Uterus (tissue), 2 donors: ENCODE measurements at regions not wholly inside any gene's neighbourhood (a gene's known extent, or its start where the extent isn't known, plus 50 kb on each side); places are given as distances from the start of the nearest gene placed in this dataset.

Source experiments
- CTCF ChIP-seq, 4 experiments: fragments of 200-600 bp in 2 of 4; fragments of 450-650 bp in 2 of 4; sonication (generic) in 2 of 4; IDR thresholded peaks; one replicate each; pipeline ENCODE4 v1.5.1; 2016 to 2019; ENCODE audit warnings: antibody characterized with exemption in 4 of 4, mild to moderate bottlenecking in 2 of 4, moderate library complexity in 1 of 4
- POLR2A ChIP-seq, 2 donors: fragments of 450-650 bp; IDR thresholded peaks; one replicate each; pipeline ENCODE4 v1.6.1; 2016; ENCODE audit warnings: antibody characterized with exemption in 2 of 2, mild to moderate bottlenecking in 1 of 2, moderate library complexity in 1 of 2

- TF ChIP-seq CTCF (IDR thresholded peaks at IDR 0.05) (no peak), POLR2A (IDR thresholded peaks at IDR 0.05) (no peak)
Observed at GRCh38 chr1:78255846-78256245, 210.1 kb downstream of the GIPC2 start.
